ENCODE measurements at regions not wholly inside any gene's neighbourhood (a gene's known extent, or its start where the extent isn't known, plus 50 kb on each side); places are given as distances from the start of the nearest gene placed in this dataset.

DNA sequence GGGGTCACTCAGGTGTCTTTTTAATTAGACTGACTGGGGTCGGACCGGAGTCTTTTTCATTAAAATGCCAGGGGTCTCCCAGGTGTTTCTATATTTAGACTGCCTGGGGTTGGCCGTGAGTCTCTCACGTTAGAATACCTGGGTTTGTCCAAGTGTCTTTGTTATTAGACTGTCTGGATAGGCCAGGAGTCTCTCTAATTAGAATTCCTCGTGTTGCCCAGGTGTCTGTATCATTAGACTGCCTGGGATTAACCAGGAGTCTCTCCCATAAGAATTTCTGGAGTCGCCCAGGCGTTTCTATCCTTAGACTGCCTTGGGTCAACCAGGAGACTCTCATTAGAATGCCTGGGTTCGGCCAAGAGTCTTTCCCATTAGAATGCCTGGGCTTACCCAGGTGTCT is 1445.7 kb downstream of the UQCRFS1 start:
- H3K4me3 ChIP-seq, result no peak overlapping the region
- H3K4me1 ChIP-seq, result no peaks in the 10 kb centered on the region
- H3K27me3 ChIP-seq, result no peaks in the 10 kb centered on the region
- no peak for DNase-seq
- no peaks in the 10 kb centered on the region for H3K36me3 ChIP-seq
- TF ChIP-seq, protein P1, sequence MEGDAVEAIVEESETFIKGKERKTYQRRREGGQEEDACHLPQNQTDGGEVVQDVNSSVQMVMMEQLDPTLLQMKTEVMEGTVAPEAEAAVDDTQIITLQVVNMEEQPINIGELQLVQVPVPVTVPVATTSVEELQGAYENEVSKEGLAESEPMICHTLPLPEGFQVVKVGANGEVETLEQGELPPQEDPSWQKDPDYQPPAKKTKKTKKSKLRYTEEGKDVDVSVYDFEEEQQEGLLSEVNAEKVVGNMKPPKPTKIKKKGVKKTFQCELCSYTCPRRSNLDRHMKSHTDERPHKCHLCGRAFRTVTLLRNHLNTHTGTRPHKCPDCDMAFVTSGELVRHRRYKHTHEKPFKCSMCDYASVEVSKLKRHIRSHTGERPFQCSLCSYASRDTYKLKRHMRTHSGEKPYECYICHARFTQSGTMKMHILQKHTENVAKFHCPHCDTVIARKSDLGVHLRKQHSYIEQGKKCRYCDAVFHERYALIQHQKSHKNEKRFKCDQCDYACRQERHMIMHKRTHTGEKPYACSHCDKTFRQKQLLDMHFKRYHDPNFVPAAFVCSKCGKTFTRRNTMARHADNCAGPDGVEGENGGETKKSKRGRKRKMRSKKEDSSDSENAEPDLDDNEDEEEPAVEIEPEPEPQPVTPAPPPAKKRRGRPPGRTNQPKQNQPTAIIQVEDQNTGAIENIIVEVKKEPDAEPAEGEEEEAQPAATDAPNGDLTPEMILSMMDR (IDR thresholded peaks at IDR 0.05), result no peak
- intact Hi-C loops (cut with DNase I), result no loop called here
- no peak for ATAC-seq
- H3K9me3 ChIP-seq, result peaks cover 5% of the 10 kb centered on the region
- no peak overlapping the region for H3K27ac ChIP-seq

DNA sequence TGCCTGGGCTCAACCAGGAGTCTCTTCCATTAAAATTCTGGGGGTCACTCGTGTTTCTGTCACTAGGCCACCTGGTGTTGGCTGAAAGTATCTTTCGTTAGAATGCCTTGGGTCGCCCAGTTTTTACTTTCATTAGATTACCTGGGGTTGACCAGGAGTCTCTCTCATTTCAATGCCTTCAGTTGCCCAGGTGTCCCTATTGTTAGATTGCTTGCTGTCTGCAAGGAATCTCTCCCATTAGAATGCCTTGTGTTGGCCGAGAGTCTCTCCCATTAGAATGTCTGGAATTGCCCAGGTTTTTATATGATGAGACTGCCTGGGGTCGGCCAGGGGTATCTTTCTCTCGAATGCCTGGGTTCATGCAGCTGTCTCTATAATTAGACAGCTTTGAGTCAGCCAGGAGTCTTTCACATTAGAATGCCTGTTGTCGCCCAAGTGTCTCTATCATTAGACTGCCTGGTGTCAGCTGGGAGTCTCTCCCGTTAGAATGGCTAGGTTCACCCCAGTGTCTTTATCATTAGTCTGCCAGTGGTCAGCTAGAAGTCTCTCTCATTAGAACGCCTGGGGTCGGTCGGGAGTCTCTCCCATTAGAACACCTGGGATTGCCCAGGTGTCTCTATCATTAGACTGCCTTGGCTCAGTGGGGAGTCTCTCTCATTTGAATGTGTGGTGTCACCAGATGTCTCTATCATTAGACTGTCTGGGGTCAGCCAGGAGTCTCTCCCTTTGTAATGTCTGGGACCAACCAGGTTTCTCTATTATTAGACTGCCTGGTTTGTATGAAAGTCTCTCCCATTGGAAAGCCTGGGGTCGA is 1446.8 kb downstream of the UQCRFS1 start:
- intact Hi-C loops (cut with DNase I), result no loop called here
- H3K4me1 ChIP-seq, result no peaks in the 10 kb centered on the region
- H3K36me3 ChIP-seq, result no peaks in the 10 kb centered on the region
- DNase-seq, result no peak
- TF ChIP-seq, protein P1 (IDR thresholded peaks at IDR 0.05), result no peak
- ATAC-seq, result no peak
- H3K4me3 ChIP-seq, result no peak overlapping the region
- H3K27me3 ChIP-seq, result no peaks in the 10 kb centered on the region
- peaks cover 5% of the 10 kb centered on the region for H3K9me3 ChIP-seq
- H3K27ac ChIP-seq, result no peak overlapping the region

DNA sequence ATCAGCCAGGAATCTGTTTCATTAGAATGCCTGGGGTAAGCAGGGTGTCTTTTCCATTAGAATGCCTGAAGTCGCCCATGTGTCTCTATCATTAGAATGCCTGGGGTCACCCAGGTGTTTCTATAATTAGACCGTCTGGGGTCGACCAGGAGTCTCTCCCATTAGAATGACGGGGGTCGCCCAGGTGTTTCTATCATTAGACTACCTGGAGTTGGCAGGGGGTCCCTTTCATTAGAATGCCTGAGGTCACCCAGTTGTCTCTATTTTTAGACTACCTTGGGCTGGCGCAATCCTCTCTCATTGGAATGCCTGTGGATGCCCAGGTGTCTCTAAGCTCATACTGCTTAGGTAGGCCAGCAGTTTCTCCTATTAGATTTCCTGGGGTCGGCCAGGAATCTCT is 1447.6 kb downstream of the UQCRFS1 start:
- no peaks in the 10 kb centered on the region for H3K4me1 ChIP-seq
- no peak for DNase-seq
- no peaks in the 10 kb centered on the region for H3K36me3 ChIP-seq
- intact Hi-C loops (cut with DNase I), result no loop called here
- no peak for ATAC-seq
- H3K27me3 ChIP-seq, result no peaks in the 10 kb centered on the region
- no peak overlapping the region for H3K27ac ChIP-seq
- peaks cover 5% of the 10 kb centered on the region for H3K9me3 ChIP-seq
- TF ChIP-seq, protein P1 (IDR thresholded peaks at IDR 0.05), result no peak
- no peak overlapping the region for H3K4me3 ChIP-seq

DNA sequence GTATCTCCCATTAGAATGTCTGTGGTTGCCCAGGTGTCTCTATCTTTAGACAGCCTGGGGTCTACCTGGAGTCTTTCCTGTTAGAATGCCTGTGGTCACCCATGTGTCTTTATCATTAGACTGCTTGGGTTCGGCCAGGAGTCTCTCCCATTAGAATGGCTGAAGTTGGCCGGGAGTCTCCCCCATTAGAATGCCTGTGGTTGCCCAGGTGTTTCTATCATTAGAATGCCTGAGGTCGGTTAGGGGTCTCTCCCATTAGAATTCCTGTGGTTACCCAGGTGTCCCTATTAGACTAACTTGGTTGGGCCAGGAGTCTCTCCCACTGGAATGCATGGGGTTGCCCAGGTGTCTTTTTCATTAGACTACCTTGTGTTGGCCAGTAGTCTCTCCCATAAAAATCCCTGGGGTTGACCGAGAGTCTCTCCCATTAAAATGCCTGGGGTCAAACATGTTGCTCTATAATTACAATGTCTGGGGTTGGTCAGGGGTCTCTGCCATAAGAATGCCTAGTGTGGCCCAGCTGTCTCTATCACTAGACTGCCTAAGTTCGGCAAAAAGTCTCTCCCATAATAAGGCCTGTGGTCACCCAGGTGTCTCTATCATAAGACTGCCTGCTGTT is 1448.7 kb downstream of the UQCRFS1 start:
- TF ChIP-seq, protein P1 (IDR thresholded peaks at IDR 0.05), result no peak
- intact Hi-C loops (cut with DNase I), result no loop called here

GRCh38 chr19:27762933-27763332 is 1450.0 kb downstream of the UQCRFS1 start:
- Histone ChIP-seq H3K27me3 (no peaks in the 10 kb centered on the region), H3K4me1 (no peaks in the 10 kb centered on the region), H3K36me3 (no peaks in the 10 kb centered on the region), H3K9me3 (peaks cover 5% of the 10 kb centered on the region), H3K27ac (no peak overlapping the region), H3K4me3 (no peak overlapping the region)
- intact Hi-C loops (cut with DNase I), result no loop called here
- DNase-seq (no peak), ATAC-seq (no peak)
- TF ChIP-seq, protein P1 (IDR thresholded peaks at IDR 0.05), result no peak

More for the DNA sequence above, 1448.7 kb downstream of the UQCRFS1 start:
- no peaks in the 10 kb centered on the region for H3K36me3 ChIP-seq
- H3K9me3 ChIP-seq, result peaks cover 5% of the 10 kb centered on the region
- no peak overlapping the region for H3K27ac ChIP-seq
- H3K4me1 ChIP-seq, result no peaks in the 10 kb centered on the region
- ATAC-seq (no peak), DNase-seq (no peak)
- no peak overlapping the region for H3K4me3 ChIP-seq
- H3K27me3 ChIP-seq, result no peaks in the 10 kb centered on the region

Measured in upper lobe of right lung (tissue), 1 donor.